Thyroid gland (tissue), 4 donors: ENCODE measurements at regions not wholly inside any gene's neighbourhood (a gene's known extent, or its start where the extent isn't known, plus 50 kb on each side); places are given as distances from the start of the nearest gene placed in this dataset.

ENCODE experiments used
- DNase-seq, 2 donors: peaks; one replicate each; pipeline ENCODE4 v3.0.0-alpha.2; 2019
- H3K27ac ChIP-seq, 3 donors: fragments of 200-600 bp; sonication (generic); 1 replicate in 2 of 3; 2 replicates in 1 of 3; pipeline ENCODE4 v1.5.1; 2016 to 2019; ENCODE audit warnings: mild to moderate bottlenecking in 1 of 3, moderate library complexity in 1 of 3
- H3K27me3 ChIP-seq: fragments of 200-600 bp; sonication (generic); one replicate; pipeline ENCODE4 v1.5.1; 2019
- H3K36me3 ChIP-seq, 2 donors: fragments of 200-600 bp; sonication (generic); one replicate each; pipeline ENCODE4 v1.5.1; 2016 to 2019
- H3K4me1 ChIP-seq, 2 donors: fragments of 200-600 bp; sonication (generic); one replicate each; pipeline ENCODE4 v1.5.1; 2017 to 2019
- H3K4me3 ChIP-seq, 3 donors: fragments of 200-600 bp; sonication (generic); replicated peaks in 1 of 3; 1 replicate in 2 of 3; 2 replicates in 1 of 3; pipeline ENCODE4 v1.5.1; 2016; ENCODE audit warnings: mild to moderate bottlenecking in 1 of 3
- H3K9me3 ChIP-seq: fragments of 200-600 bp; sonication (generic); one replicate; pipeline ENCODE4 v1.5.1; 2017
- POLR2A ChIP-seq, 2 donors: fragments of 450-650 bp; IDR thresholded peaks; one replicate each; pipeline ENCODE4 v1.6.1; 2017; ENCODE audit warnings: antibody characterized with exemption in 2 of 2, mild to moderate bottlenecking in 2 of 2, moderate library complexity in 1 of 2
- WGBS, 2 donors: methylation state at CpG; one replicate each; pipeline ENCODE4 v1.1.5; 2017; 5-methylcytosine and 5-hydroxymethylcytosine counted together
- intact Hi-C: fragments of 100-400 bp; cut with DNase I; formaldehyde crosslinking; loops from one replicate; pipeline ENCODE4 v1.15.1; 2023
- TF ChIP-seq, protein P1 (sequence below), 6 experiments: fragments of 200-600 bp in 3 of 6; fragments of 450-650 bp in 3 of 6; sonication (generic) in 3 of 6; IDR thresholded peaks; one replicate each; pipeline ENCODE4 v1.5.1; 2016 to 2019; ENCODE audit warnings: antibody characterized with exemption in 6 of 6, mild to moderate bottlenecking in 2 of 6, inconsistent platforms in 1 of 6, moderate library complexity in 1 of 6

DNA sequence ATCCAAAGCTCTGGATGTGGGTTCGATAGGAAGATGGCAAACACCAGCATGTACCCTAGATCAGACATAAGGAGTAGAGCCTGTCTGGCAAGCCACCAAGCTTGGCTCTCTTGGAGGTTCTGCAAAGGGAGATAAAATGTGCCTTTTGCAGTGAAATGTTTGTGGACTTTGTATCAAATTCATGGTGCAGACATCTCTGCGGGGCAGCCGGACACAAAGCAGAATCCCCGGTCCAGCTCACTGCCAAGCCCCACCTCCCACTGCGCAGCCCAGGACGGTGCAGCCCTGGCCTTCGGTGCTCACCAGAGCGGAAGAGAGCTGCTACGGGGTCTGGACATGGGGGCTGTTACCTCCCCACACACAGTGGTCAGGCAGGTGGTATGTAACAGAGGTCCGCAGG lies 333.6 kb upstream of the JARID2 start:
- H3K4me3 ChIP-seq: no peak overlapping the region
- intact Hi-C loops: no loop called here
- no peaks in the 10 kb centered on the region for H3K4me1 ChIP-seq
- TF ChIP-seq, protein P1, sequence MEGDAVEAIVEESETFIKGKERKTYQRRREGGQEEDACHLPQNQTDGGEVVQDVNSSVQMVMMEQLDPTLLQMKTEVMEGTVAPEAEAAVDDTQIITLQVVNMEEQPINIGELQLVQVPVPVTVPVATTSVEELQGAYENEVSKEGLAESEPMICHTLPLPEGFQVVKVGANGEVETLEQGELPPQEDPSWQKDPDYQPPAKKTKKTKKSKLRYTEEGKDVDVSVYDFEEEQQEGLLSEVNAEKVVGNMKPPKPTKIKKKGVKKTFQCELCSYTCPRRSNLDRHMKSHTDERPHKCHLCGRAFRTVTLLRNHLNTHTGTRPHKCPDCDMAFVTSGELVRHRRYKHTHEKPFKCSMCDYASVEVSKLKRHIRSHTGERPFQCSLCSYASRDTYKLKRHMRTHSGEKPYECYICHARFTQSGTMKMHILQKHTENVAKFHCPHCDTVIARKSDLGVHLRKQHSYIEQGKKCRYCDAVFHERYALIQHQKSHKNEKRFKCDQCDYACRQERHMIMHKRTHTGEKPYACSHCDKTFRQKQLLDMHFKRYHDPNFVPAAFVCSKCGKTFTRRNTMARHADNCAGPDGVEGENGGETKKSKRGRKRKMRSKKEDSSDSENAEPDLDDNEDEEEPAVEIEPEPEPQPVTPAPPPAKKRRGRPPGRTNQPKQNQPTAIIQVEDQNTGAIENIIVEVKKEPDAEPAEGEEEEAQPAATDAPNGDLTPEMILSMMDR (IDR thresholded peaks at IDR 0.05): no peak
- no peak for TF ChIP-seq POLR2A (IDR thresholded peaks at IDR 0.05)
- no peaks in the 10 kb centered on the region for H3K27me3 ChIP-seq
- H3K36me3 ChIP-seq: no peaks in the 10 kb centered on the region
- no peak for DNase-seq
- 71% methylated on average over 10 of the region's 10 CpGs for WGBS, 2 donors
- H3K27ac ChIP-seq: no peak overlapping the region
- no peaks in the 10 kb centered on the region for H3K9me3 ChIP-seq

DNA sequence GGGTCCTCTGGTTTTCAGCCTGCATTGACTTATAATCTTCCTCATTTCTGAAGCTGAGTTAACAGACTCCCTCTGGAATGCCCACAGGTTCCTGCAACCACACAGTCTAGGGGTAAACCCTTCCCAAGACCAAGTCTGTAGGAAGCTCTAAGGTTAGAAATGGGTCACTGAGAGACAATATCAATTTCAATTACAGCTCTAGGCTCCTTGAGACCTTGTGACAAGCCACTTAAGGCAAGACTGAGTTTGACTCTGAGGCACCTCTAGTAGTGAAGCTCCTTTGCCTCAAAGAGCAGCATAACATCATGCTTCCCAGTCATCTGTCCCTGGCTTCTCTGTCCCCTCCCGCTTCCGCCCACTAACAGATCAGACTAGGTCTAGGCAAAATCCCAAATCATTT lies 333.2 kb upstream of the JARID2 start:
- Histone ChIP-seq H3K4me1 (no peaks in the 10 kb centered on the region), H3K36me3 (no peaks in the 10 kb centered on the region), H3K27me3 (no peaks in the 10 kb centered on the region), H3K27ac (no peak overlapping the region), H3K9me3 (no peaks in the 10 kb centered on the region), H3K4me3 (no peak overlapping the region)
- TF ChIP-seq POLR2A (IDR thresholded peaks at IDR 0.05): no peak
- TF ChIP-seq, protein P1 (IDR thresholded peaks at IDR 0.05): no peak
- DNase-seq: no peak
- intact Hi-C loops: no loop called here
- 98% methylated on average over 2 of the region's 2 CpGs for WGBS, 2 donors

DNA sequence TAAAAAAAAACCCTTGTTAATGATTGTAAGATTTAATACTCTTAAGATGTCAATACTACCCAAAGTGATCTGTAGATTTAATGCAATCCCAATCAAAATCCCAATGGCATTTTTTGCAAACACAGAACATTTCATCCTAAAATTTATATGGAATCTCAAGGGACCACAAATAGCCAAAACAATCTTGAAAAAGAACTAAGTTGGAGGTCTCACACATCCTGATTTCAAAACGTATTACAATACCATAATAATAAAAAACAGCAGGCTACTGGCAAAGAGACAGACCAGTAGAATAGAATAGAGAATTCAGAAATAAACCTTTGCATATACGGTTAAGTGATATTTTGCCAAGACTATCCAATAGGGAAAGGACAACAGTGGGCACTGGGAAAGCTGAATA lies 331.9 kb upstream of the JARID2 start:
- DNase-seq: no peak
- H3K4me1 ChIP-seq: no peaks in the 10 kb centered on the region
- intact Hi-C loops: no loop called here
- no peak overlapping the region for H3K4me3 ChIP-seq
- H3K27ac ChIP-seq: no peak overlapping the region
- H3K27me3 ChIP-seq: no peaks in the 10 kb centered on the region
- WGBS, 2 donors: 84 to 86% methylated on average over 2 of the region's 2 CpGs
- TF ChIP-seq POLR2A (IDR thresholded peaks at IDR 0.05): no peak
- TF ChIP-seq, protein P1 (IDR thresholded peaks at IDR 0.05): no peak
- H3K36me3 ChIP-seq: no peaks in the 10 kb centered on the region
- H3K9me3 ChIP-seq: no peaks in the 10 kb centered on the region

DNA sequence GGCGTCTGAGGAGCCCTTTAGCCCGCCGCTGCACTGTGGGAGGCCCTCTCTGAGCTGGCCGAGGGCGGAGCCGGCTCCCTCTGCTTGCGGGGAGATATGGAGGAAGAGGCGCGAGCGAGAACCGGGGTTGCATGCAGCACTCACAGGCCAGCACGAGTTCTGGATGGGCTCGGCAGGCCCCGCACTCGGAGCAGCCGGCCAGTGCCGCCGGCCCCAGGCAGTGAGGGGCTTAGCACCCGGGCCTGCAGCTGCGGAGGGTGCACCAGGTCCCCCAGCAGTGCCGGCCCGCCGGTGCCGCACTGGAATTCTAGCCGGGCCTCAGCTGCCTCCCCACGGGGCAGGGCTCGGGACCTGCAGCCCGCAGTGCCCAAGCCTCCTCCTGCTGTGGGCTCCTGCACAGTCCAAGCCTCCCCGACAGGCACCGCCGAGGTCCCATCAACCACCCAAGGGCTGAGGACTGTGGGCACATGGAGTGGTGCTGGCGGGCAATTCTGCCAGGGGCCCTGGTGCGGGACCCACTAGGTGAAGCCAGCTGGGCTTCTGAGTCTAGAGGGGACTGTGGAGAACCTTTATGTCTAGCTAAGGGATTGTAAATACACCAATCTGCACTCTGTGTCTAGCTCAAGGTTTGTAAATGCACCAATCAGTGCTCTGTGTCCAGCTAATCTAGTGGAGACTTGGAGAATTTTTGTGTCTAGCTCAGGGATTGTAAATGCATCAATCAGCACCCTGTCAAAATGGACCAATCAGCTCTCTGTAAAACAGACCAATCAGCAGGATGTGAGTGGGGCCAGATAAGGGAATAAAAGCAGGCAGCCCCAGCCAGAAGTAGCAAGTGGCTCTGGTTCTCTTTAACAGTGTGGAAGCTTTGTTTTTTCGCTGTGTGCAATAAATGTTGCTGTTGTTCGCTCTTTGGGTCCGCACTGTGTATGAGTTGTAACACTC lies 329.7 kb upstream of the JARID2 start:
- H3K4me1 ChIP-seq: no peaks in the 10 kb centered on the region
- WGBS, 2 donors: 96% methylated on average over 13 to 16 of the region's 36 CpGs
- H3K36me3 ChIP-seq: no peaks in the 10 kb centered on the region
- TF ChIP-seq, protein P1 (IDR thresholded peaks at IDR 0.05): no peak
- no peak for TF ChIP-seq POLR2A (IDR thresholded peaks at IDR 0.05)
- H3K27me3 ChIP-seq: no peaks in the 10 kb centered on the region
- no peak overlapping the region for H3K4me3 ChIP-seq
- intact Hi-C loops: no loop called here
- DNase-seq: no peak
- no peaks in the 10 kb centered on the region for H3K9me3 ChIP-seq
- no peak overlapping the region for H3K27ac ChIP-seq

DNA sequence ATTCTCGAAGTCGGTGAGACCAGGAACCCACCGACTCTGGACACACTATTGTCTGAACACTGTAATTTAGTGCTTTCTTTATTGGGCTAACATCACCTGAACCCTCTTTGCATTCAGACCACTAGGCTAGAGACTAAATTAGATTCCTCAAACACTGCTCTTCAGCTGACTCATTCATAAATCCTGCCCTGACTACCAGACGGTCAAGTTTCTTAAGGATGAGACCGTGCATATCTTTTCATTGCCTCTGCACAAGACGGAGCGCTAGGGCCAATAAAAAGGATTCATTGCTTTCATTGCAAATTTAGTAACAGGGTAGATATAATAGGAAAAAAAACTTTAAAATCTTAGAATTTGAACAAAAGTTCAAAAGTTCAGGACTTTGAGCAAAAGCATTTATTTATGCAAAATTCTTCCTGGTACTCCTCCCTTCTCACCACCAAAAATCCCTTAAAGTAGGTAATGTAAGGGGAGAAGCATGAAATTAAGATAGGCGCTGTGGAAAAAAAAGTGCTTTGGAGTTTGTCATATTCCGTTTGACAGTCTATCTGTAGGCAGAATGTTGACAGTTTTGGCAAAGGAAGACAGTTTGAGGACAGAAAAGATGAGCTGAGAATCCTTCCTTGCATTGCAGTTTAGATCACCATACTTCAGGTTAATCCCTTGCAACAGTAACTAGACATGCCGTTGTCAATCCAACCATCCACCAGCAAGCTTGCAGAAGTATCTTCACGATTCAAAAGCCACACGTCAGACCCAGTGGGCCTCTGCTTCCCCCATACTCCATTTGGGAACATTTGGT lies 328.6 kb upstream of the JARID2 start:
- H3K27ac ChIP-seq: no peak overlapping the region
- no peaks in the 10 kb centered on the region for H3K4me1 ChIP-seq
- 85 to 86% methylated on average over 12 of the region's 12 CpGs for WGBS, 2 donors
- H3K27me3 ChIP-seq: no peaks in the 10 kb centered on the region
- intact Hi-C loops: no loop called here
- no peak overlapping the region for H3K4me3 ChIP-seq
- H3K9me3 ChIP-seq: no peaks in the 10 kb centered on the region
- DNase-seq: no peak
- no peaks in the 10 kb centered on the region for H3K36me3 ChIP-seq
- TF ChIP-seq, protein P1 (IDR thresholded peaks at IDR 0.05): no peak
- TF ChIP-seq POLR2A (IDR thresholded peaks at IDR 0.05): no peak
